GM06990 (cell line): ENCODE measurements at regions not wholly inside any gene's neighbourhood (a gene's known extent, or its start where the extent isn't known, plus 50 kb on each side); places are given as distances from the start of the nearest gene placed in this dataset.

Experiments
- DNase-seq: peaks from one replicate; pipeline ENCODE4 v3.0.0-alpha.2; 2011; ENCODE audit not compliant: insufficient read length; ENCODE audit errors: extremely low read depth
- H3K27me3 ChIP-seq: replicated peaks from 2 replicates; pipeline ENCODE4 v1.6.0; 2011; ENCODE audit warnings: low read length; ENCODE audit not compliant: control insufficient read depth, insufficient read depth
- H3K36me3 ChIP-seq: 2 replicates; pipeline ENCODE4 v1.5.1; 2011; ENCODE audit warnings: low read length; ENCODE audit not compliant: control insufficient read depth, insufficient read depth
- H3K4me3 ChIP-seq: replicated peaks from 2 replicates; pipeline ENCODE4 v1.5.1; 2011; ENCODE audit warnings: low read depth, mild to moderate bottlenecking, control low read depth, low read length
- CTCF ChIP-seq: IDR thresholded peaks from 2 replicates; pipeline ENCODE4 v1.5.1; 2011; ENCODE audit warnings: low read length, control low read depth, mild to moderate bottlenecking, inconsistent platforms; ENCODE audit not compliant: insufficient read depth, poor library complexity, severe bottlenecking

- H3K27me3 ChIP-seq, result no peaks in the 10 kb centered on the region
- no peaks in the 10 kb centered on the region for H3K36me3 ChIP-seq
- H3K4me3 ChIP-seq, result no peak overlapping the region
- no peak for DNase-seq
- TF ChIP-seq CTCF, result no peak
These were observed 82.0 kb downstream of the ETS2 start for GRCh38 chr21:38887749-38888148.

- no peaks in the 10 kb centered on the region for H3K27me3 ChIP-seq
- no peaks in the 10 kb centered on the region for H3K36me3 ChIP-seq
- no peak overlapping the region for H3K4me3 ChIP-seq
- TF ChIP-seq CTCF, result no peak
- DNase-seq, result no peak
These were observed 81.4 kb downstream of the ETS2 start for GRCh38 chr21:38887062-38887686.

GRCh38 chr21:38885909-38886308 lies 80.2 kb downstream of the ETS2 start:
- DNase-seq, result no peak
- H3K27me3 ChIP-seq, result no peaks in the 10 kb centered on the region; the same call in 1 of the 2 replicates
- no peaks in the 10 kb centered on the region for H3K36me3 ChIP-seq
- TF ChIP-seq CTCF, result no peak
- no peak overlapping the region for H3K4me3 ChIP-seq

- TF ChIP-seq CTCF, result no peak
- Histone ChIP-seq H3K4me3 (no peak overlapping the region), H3K36me3 (no peaks in the 10 kb centered on the region), H3K27me3 (no peaks in the 10 kb centered on the region; the same call in 1 of the 2 replicates)
- no peak for DNase-seq
These were observed 78.7 kb downstream of the ETS2 start for GRCh38 chr21:38884440-38884839.

- Histone ChIP-seq H3K27me3 (no peaks in the 10 kb centered on the region; the same call in 1 of the 2 replicates), H3K4me3 (no peak overlapping the region), H3K36me3 (no peaks in the 10 kb centered on the region)
- DNase-seq, result no peak
- TF ChIP-seq CTCF, result no peak
These were observed 77.4 kb downstream of the ETS2 start for GRCh38 chr21:38883142-38883541.

- H3K36me3 ChIP-seq, result no peaks in the 10 kb centered on the region
- no peaks in the 10 kb centered on the region; the same call in 1 of the 2 replicates for H3K27me3 ChIP-seq
- H3K4me3 ChIP-seq, result no peak overlapping the region
- no peak for TF ChIP-seq CTCF
- no peak for DNase-seq
These were observed 75.4 kb downstream of the ETS2 start for GRCh38 chr21:38881131-38881530.
